ENCODE measurements at regions not wholly inside any gene's neighbourhood (a gene's known extent, or its start where the extent isn't known, plus 50 kb on each side); places are given as distances from the start of the nearest gene placed in this dataset.
"Not testable (repeated sequence)": the region's sequence is repeated elsewhere in the genome, so short reads cannot be mapped to it uniquely, and the experiment has no call there.

DNA sequence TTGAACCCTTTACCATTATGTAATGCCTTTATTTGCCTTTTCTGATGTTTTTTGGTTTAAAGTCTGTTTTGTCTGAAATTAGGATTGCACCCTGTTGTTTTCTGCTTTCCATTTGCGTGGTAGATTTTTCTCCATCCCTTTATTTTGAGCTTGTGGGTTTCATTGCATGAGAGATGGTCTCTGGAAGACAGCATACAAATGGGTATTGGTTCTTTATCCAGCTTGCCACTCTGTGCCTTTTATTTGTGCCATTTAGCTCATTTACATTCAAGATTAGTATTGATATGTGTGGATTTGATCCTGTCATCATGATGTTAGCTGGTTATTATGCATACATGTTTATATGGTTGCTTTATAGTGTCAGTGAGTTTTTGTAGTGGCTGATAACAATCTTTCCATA, 318.7 kb upstream of the PPP2R3A start:
- DNase-seq, result no peak

DNA sequence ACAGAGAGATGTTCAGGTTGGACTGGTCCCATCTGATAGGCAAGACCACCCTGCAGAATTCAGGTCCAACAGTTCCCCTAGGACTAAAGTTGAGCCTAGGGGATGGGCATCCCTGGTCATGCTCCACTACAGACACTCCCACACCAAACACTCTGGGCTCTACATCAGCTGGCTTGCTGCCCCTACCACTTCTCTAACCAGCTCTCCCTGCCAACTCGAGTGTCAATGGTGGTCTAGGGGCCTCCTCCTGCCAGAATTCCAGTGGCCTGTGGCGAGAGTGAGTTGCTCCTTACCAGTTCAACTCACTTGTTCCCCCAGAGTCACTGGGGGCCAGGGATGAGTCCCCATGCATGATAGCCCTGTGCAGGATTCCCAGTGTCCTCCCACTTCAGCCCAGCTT, 316.2 kb upstream of the PPP2R3A start:
- DNase-seq, result no peak

DNA sequence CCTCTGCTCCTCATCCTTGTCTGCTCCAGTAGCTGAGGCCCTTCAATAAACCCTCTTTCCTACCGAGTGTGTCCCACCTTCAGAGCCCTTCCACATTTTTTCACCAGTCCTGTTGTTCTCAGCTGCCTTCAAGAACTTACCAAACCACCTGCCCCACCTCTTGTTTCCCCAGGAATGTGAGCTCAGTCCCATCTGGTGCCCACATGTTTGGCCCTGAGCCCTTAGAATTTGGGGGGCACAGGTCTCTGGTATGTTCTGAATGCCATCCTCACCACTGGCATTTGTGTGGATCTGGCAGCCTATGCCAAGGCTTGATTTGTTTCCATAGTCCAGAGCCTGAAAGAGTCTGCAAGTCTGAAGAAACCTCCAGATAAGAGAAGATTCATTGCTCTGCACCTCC, 315.2 kb upstream of the PPP2R3A start:
- no peak for DNase-seq

DNA sequence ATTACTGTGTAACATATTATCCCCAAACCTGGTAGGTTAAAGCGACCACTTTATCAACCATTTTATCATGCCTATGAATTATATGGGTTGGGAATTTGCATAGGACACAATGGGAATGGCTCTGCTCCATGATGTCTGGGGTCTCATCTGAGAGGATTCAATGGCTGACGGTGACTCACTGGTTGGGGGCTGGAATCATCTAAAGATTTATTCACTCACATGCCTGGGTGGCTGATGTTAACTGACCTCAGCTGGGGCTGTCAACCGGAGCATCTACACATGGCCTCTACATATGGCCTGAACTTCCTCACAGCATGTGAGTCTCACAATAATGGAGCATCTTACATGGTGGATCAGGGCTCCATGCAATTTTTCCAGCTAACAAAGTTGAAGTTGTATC, 313.1 kb upstream of the PPP2R3A start:
- DNase-seq, result no peak

DNA sequence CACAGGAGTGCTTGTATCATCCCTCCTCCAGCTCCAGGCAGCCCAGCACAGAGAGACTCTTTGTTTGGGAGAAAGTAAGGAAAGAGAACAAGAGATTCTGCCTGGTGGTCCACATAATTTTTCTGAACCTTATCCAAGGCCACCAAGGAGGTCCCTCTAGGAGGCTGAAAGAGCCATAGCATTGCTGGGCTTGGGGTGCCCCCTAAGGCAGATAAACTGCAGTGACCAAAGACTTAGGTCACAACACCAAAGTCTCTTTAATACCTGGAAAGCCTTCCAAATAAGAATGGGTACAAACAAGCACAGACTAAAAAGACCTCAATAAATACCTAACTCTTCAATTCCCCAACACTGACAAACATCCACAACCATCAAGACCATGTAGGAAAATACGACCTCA, 310.2 kb upstream of the PPP2R3A start:
- no peak for DNase-seq

DNA sequence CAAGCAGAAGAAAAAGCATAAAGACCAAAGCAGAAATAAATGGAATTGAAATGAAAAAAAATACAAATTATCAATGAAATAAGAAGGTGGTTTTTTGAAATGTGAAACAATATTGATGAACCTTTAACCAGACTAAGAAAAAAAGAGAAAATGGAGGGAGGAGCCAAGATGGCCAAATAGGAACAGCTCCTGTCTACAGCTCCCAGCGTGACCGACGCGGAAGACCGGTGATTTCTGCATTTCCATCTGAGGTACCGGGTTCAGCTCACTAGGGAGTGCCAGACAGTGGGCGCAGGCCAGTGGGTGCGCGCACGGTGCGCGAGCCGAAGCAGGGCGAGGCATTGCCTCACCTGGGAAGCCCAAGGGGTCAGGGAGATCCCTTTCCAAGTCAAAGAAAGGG, 307.1 kb upstream of the PPP2R3A start:
- not testable (repeated sequence) for DNase-seq

DNA sequence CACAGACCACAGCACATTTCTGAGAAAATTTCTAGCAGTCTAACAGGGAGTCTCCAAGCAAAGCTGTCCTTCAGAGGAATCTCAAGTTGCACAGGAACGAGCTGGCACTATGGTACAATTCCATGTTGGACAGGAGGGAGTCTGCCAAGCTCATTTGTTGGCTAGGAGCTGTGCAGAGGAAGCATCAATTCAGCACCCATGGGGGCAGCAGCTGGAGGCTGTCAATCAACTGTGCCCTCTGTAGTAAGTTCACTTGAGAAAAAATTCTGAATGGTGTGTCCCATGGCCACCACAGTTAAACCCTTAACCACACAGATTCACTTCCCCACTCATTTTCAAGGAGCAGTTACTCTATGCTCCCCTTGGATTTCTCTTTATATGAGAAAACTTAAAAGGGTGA, 298.5 kb upstream of the PPP2R3A start:
- no peak for DNase-seq

DNA sequence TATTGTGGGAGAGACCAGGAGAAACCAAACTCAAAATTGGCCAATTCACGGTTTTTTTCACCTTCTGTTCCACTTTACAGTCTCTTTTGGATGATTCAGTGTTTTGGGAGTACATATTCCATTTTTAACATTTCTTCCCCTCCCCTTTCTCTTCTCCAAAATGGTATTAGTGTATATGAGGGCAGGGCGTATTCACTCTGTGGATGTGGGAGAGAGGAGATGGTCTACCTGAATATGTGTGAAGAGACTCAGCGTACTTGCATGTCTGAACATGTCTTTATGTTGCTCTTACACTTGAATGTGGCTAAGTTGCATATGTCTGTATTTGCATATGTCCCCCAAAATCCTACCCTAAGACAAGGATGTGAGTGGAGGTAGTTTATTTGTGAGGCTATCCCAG, 291.0 kb upstream of the PPP2R3A start:
- DNase-seq, result no peak

DNA sequence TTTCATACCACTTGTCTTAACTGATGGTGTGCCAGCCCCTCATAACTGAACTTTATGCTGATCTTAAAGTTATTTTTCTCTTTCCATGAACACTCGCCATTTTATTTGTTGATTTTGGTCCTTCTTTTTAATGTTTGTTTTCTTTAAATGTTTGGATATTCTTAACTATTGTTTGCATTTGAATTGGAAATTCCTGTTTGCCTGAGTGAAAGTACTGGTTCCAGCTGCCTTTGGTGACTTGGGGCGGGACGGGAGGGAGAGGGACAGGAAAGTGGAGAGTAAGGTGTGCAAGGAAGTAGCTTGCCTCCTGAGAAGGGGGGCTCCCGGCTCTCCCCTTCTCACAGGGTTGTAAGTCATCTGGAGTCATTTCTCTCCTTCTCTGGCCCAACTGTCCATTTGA, 287.1 kb upstream of the PPP2R3A start:
- no peak for DNase-seq

DNA sequence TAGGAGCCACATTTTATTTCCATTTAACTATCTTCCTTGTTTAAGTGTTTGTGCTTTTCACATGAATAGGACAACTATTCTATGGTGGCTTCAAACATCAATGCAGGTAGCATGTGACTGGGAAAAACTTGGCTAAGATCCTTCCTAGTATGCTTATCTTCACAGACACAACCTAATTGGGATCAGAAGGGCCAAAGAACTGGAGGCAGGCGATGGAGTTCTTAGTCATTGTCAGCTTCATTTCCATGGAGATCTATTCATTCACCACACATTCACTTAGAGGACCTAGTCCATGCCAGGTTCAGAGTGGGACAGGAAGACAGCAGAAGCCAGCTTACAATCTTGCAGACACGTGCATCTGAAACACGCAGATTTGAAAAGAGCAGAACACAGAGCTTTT, 277.5 kb upstream of the PPP2R3A start:
- no peak for DNase-seq

DNA sequence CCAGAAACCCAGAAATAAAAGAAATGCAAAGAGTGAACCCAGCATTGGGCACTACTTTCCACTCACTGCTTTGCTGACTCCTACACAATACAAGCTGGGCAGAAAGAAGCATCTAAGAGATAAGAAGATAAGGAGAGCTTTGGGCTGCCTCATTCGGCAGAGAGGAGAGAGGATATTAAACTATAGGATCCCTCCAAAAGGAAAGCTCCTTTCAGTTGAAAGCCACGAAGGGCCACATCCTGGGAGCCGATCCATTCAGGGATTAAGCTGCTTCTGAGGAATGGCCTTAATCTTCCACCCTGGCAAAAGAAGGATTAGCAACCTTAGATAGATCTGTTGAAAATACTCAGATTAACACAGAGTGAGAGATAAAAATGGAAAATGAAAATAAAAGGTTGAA, 274.9 kb upstream of the PPP2R3A start:
- no peak for DNase-seq

DNA sequence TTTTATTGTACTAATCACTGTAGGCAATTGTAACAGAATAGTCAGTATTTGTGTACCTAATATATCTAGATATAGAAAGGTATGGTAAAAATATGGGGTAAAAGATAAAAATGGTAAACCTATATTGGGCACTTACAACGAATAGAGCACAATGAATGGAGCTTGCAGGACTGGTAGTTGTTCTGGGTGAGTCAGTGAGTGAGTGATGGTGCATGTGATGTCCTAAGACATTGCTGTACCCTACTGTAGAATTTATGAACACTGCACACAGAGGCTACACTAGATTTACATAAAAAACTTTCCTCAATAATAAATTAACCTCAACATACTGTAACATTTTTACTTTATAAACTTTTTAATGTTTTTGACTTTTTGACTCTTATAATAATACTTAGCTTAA, 274.3 kb upstream of the PPP2R3A start:
- no peak for DNase-seq

DNA sequence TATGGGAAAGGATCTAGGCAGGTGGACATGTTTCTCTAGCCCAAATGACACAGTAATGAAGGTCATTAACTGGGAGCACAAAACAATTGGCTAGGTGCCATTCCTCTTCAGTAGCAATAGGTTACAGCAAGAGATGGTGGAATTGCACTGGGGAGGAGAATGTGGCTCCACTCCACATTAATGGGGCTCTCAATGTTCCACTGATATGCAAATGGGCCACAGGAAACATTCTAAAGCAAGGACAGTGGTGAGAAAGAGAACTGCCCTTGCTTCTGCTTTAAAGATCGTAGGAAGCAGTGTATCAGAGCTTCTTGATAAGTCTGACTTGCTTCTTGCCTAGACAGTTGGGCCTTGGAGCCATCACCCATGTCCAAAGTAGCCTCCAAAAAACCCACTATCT, 271.4 kb upstream of the PPP2R3A start:
- DNase-seq, result no peak

DNA sequence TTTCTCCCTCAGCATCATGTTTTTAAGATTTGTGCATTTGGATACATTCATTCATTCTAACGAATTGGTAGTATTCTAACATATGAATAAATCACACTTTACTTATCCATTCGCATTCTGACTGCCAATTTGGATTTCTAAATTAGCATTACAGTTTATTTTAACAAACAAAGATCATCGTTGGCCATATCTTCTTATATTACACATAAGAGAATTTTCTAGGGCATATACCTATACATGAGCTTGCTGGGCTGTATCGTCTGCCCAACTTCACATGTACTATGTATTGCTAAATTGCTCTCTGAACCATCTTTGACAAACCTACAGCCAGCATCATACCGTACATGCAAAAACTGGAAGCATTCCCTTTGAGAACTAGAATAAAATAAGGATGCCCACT, 265.8 kb upstream of the PPP2R3A start:
- no peak for DNase-seq

DNA sequence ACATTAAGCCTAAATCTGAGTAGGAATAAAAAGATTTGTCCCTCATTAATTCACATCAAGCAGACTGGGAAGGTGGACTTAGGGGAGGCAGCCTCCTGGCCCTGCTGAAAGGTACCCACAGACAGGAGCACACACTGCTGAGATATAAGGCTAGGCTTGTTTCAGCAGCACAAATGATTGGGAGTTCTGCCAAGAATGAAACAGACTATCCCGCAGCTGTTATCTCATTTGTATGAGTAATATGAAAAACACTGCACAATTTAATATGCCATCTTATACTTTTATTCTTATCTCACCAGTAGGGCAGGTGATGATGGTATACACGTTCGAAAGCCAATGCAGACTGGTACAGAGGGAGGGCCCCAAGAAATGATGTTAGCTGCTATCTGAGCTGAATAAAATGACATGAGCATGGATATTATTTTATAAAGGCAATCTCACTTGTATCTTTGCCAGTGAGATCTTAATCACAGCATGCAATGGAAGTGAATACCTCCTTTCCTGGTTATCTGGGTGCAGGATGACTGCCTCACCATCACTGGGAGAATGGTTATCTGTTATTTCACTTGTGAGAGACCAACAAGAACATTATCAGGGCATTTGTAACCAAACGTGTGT, 258.7 kb upstream of the PPP2R3A start:
- no peak for DNase-seq

DNA sequence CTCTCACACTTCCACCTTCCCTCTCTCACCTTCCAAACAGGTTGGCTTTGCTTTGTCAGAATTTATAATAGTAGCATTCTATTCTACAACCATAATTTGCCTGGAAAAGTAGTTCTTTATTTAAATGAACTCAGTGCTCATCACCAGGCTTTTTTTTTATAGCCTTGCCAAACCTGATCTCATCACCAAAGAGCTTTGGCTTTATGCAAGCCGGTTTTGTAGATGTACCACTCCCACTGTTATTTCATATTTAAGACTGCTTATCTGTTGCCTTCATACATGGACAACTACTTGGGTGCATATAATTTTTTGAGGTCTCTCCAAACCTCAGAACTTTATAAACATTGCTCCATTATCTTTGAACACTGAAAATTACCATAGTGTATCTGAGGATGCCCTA, 246.1 kb upstream of the PPP2R3A start:
- DNase-seq, result no peak

DNA sequence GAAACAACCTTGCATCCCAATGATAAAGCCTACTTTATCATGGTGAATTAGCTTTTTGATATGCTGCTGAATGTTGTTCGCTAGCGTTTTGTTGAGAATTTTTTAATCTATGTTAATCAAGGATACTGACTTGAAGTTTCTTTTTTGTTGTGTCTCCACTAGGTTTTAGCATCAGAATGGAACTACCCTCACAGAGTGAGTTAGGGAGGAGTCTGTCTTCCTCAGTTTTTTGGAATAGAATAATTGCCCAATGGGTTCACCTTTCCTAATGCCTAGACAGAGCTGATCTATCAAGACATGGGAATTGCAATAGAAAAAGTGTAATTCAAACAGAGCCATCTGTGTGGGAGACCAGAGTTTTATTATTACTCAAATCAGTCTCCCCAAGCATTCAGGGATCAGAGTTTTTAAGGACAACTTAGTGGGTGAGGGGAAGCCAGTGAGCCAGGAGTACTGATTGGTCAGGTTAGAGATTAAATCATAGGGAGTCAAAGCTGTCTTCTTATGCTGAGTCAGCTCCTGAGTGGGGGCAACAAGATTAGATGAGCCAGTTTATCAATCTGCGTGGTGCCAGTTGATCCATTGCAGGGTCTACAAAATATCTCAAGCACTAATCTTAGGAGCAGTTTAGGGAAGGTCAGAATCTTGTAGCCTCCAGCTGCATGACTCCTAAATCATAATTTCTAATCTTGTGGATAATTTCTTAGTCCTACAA, 237.4 kb upstream of the PPP2R3A start:
- no peak for DNase-seq

DNA sequence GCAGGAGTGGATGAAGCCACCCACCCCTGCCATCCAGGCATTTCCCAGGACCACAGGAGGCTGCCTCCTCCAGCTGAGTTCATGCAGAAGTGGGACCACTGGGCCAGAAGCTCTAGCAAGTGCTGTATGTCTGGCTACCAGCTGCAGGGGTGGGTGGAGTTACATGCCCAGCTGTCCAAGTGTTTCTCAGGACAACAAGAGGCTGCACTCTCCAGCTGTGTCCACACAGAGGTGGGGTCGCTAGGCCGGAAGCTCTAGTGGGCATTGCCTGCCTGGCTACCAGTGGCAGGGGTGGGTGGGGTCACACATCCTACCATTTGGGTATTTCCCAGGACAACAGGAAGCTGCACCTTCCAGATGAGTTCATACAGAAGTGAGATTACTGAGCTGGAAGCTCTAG, 234.0 kb upstream of the PPP2R3A start:
- no peak for DNase-seq

DNA sequence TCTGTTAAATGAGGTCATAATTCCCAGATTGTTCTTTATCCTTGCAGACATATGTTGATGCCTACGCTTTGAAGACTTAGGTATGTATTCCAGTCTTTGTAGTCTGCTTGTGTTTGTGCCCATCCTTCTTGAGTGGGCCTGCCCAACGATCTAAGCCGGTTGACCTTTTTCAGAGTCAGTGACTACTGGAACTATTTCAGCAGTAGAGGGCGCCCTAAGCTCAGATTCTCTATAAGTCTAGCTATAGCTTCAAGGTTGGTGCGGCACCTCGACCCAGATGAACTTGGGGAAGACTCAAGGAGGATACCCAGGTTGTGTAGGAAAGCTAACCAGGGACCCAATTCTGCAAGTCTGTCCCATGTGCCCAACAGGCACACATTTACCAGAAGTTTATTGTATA, 228.8 kb upstream of the PPP2R3A start:
- no peak for DNase-seq

DNA sequence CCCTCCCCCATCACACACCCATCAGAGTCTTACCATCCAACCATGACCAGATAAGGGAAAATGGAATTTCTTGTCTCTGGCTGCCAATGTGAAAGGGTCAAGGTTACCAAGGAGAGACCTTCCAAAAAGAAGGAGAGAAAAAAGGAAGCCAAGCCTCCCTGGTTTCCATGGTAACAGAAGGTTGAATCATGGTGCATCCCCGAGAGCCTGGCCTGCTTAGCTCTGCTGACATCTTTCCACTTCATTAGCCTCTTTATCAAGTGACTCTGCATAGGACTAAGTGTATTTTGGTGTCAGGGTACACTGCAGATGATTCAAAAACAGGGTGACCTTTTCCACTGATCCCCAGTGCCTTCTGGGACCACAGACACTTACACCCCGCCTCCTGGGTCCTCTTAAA, 225.7 kb upstream of the PPP2R3A start:
- DNase-seq, result no peak

DNA sequence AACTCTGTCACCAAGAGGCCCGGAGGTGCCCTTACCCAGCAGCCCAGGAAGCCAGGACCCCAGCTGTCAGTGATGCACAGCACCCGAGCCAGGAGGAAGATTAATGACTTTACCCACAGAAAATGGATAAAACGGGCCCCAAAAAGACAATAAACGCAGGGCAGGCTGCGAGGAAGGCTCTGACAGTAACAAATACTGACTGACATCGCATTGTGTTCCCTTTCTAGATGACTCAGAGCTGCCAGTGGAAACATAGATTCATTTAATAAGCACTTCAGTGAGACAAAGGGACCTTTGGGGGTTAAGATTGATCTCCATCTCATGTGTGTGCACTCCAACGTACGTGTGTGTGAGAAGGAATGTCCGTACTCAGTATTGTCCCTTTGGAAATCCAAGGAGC, 225.3 kb upstream of the PPP2R3A start:
- no peak for DNase-seq

DNA sequence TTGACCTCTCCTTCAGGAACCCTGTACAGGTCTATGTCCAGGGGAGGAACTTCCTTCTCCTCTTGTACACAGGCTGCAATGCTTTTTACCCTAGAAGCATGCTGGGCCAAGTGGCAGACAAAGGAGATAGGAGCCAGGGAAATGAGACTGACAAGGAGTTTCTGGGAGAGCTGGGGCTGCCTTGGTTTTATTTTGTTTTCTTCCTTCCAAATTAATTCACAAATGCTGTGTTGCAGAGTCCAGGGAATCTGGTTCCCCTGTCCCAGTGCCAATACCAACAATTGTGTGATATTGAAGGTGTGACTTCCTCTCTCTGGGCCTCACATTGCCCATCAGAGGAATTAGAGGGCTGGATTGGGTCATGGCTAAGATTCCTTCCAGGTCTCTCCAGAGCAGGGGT, 224.8 kb upstream of the PPP2R3A start:
- DNase-seq, result no peak

DNA sequence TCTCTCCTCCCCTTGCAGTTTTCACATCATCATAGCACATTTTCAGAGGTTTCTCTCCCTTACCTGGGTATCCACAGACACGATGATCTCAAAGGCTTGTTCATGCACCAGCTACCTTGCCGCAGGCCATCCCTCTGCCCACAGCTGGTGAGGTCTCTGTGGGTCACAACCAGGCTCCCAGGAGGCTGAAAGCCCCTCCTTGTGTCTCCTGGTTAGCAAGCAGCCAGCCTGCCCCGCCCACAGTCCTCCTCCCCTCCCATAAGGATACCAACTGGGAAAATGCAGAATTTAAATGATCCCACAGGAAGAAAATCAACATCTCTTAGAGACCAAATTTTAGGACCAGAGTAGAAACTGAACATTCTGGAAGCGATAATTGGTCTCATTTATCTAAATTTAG, 213.5 kb upstream of the PPP2R3A start:
- no peak for DNase-seq

DNA sequence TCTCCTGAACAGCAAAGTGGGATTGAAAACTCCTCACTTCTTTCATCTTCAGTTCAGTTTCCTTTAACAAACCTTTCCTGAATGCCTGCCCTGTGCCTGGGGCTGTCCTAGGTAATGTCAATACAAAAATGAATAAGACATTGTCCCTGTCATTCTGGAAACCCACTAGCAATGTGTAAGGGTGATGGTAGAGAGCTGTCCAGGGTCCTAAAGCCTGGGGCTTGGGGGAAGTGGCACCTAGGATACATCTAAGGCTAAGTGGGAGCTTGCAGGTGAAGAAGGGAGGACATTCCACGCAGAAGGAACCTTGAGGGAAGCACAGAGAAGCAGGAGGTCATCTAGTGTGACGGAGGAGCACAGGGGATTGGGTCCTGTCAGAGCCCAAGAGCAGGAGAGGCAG, 212.7 kb upstream of the PPP2R3A start:
- DNase-seq, result no peak

DNA sequence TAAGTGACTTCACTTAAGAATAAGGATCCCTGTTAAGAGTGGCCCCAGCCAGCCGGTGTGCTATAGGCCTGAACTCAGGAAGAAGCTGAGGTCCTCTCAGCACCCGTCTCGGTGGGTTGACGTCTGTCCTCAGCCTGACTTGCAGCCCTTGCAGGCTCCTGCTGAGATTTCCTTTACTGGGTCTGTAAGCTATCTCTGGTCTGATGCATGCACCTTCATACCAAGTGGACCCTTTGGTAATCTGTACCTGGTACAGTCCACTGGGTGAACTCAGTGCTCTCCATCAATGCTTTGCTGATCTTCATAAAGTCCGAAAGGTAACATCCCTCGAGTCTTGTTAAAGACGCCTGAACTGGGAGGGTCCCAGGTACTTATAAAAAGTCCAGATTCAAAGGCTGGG, 212.0 kb upstream of the PPP2R3A start:
- DNase-seq, result no peak
